GM10266 (cell line): ENCODE measurements at regions not wholly inside any gene's neighbourhood (a gene's known extent, or its start where the extent isn't known, plus 50 kb on each side); places are given as distances from the start of the nearest gene placed in this dataset.

Source experiments
- DNase-seq: peaks from one replicate; pipeline ENCODE4 v3.0.0; 2012; ENCODE audit errors: extremely low spot score
- CTCF ChIP-seq: IDR thresholded peaks from 2 replicates; pipeline ENCODE4 v1.5.1; 2012; ENCODE audit warnings: mild to moderate bottlenecking, low read depth; ENCODE audit not compliant: control insufficient read depth, insufficient read depth; ENCODE audit errors: missing control alignments

- peak; percentile 20 for DNase-seq
- peak; percentile 45 for TF ChIP-seq CTCF
These were observed 275.1 kb downstream of the GPM6A start for GRCh38 chr4:175536852-175537453.

- no peak for TF ChIP-seq CTCF
- DNase-seq: no peak
These were observed 272.6 kb downstream of the GPM6A start for GRCh38 chr4:175539498-175539897.

- TF ChIP-seq CTCF: no peak
- no peak for DNase-seq
These were observed 271.9 kb downstream of the GPM6A start for GRCh38 chr4:175540151-175540550.

GRCh38 chr4:175540732-175541131 lies 271.3 kb downstream of the GPM6A start:
- DNase-seq: no peak
- TF ChIP-seq CTCF: no peak

GRCh38 chr4:175542786-175543185 lies 269.3 kb downstream of the GPM6A start:
- no peak for DNase-seq
- no peak for TF ChIP-seq CTCF

- TF ChIP-seq CTCF: no peak
- no peak for DNase-seq
These were observed 252.9 kb downstream of the GPM6A start for GRCh38 chr4:175559126-175559525.

GRCh38 chr4:175559526-175559925 lies 252.5 kb downstream of the GPM6A start:
- DNase-seq: no peak
- no peak for TF ChIP-seq CTCF
